22Rv1 (cell line): ENCODE measurements at regions not wholly inside any gene's neighbourhood (a gene's known extent, or its start where the extent isn't known, plus 50 kb on each side); places are given as distances from the start of the nearest gene placed in this dataset.

Source experiments
- ZFX ChIP-seq: fragments of 450-650 bp; IDR thresholded peaks from 2 replicates; pipeline ENCODE4 v1.6.1; 2017; ENCODE audit warnings: antibody characterized with exemption, borderline replicate concordance
- TF ChIP-seq, protein P1 (sequence below): fragments of 450-650 bp; IDR thresholded peaks from 2 replicates; pipeline ENCODE4 v1.5.1; 2017; ENCODE audit warnings: mild to moderate bottlenecking

DNA sequence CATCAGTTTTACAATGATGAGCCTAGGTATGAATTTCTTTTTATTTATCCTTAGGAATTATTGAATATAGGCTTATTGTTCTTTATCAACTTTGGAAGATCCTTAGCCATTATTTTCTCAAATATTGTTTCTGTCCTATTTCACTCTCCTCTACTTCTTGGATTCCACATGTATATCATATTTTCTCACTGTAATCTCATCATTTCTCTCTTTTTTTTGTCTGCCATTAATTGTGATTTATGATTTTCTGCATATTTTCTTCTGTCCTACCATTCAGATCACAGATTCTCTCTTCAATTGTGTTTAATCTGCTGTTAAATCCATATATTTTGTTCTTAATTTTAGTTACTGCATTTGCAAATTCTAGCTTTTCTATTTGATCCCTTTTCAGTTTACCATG lies 139.8 kb downstream of the ARRDC3 start:
- TF ChIP-seq, protein P1, sequence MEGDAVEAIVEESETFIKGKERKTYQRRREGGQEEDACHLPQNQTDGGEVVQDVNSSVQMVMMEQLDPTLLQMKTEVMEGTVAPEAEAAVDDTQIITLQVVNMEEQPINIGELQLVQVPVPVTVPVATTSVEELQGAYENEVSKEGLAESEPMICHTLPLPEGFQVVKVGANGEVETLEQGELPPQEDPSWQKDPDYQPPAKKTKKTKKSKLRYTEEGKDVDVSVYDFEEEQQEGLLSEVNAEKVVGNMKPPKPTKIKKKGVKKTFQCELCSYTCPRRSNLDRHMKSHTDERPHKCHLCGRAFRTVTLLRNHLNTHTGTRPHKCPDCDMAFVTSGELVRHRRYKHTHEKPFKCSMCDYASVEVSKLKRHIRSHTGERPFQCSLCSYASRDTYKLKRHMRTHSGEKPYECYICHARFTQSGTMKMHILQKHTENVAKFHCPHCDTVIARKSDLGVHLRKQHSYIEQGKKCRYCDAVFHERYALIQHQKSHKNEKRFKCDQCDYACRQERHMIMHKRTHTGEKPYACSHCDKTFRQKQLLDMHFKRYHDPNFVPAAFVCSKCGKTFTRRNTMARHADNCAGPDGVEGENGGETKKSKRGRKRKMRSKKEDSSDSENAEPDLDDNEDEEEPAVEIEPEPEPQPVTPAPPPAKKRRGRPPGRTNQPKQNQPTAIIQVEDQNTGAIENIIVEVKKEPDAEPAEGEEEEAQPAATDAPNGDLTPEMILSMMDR, result no peak
- TF ChIP-seq ZFX, result no peak
